IMR-90 (cell line): ENCODE measurements at regions not wholly inside any gene's neighbourhood (a gene's known extent, or its start where the extent isn't known, plus 50 kb on each side); places are given as distances from the start of the nearest gene placed in this dataset.
A peak's percentile ranks its signal among the peaks of the same experiment; 100 is the strongest.
"Not testable (repeated sequence)": the region's sequence is repeated elsewhere in the genome, so short reads cannot be mapped to it uniquely, and the experiment has no call there.

Experiments
- ATAC-seq: fragments of 200-7000 bp; cut with Tn5 transposase; 2 replicates; pipeline ENCODE4 v1.9.1; 2020; ENCODE audit warnings: low read depth, mild to moderate bottlenecking, moderate library complexity
- BruUV-seq: library from RNA; stranded (reverse); fragments of 400-500 nt; replicated peaks from 2 replicates; lab custom pipeline; 2021; lab: Mats Ljungman, UMichigan
- CTCF ChIA-PET: fragments of 300-600 bp; formaldehyde crosslinking; extraction: SDS; loops from one replicate; lab custom pipeline; 2021; ENCODE audit warnings: antibody characterized with exemption; lab: Yijun Ruan, JAX
- POLR2A ChIA-PET: fragments of 300-600 bp; sonication (Branson Sonifier 250); formaldehyde crosslinking; loops from one replicate; lab custom pipeline; 2022; ENCODE audit warnings: antibody characterized with exemption; ENCODE audit not compliant: unreplicated experiment; lab: Charles Lee
- DNase-seq: peaks from one replicate; pipeline ENCODE4 v3.0.0; 2013
- H2AFZ ChIP-seq: replicated peaks from 2 replicates; pipeline ENCODE3; 2013; ENCODE audit warnings: low read length, mild to moderate bottlenecking; ENCODE audit not compliant: poor library complexity
- H2AK5ac ChIP-seq: 2 replicates; pipeline ENCODE4 v1.6.1; 2013; ENCODE audit warnings: low read depth, low read length, inconsistent platforms
- H2AK9ac ChIP-seq: replicated peaks from 2 replicates; pipeline ENCODE3; 2013; ENCODE audit warnings: mild to moderate bottlenecking, low read depth, low read length, moderate library complexity; ENCODE audit not compliant: poor library complexity
- H2BK120ac ChIP-seq: 2 replicates; pipeline ENCODE4 v1.6.1; 2013; ENCODE audit warnings: low read depth, low read length, inconsistent platforms
- H2BK15ac ChIP-seq: 3 replicates; pipeline ENCODE4 v1.6.1; 2013; ENCODE audit warnings: low read depth, low read length, inconsistent platforms
- H2BK20ac ChIP-seq: 2 replicates; pipeline ENCODE4 v1.6.1; 2013; ENCODE audit warnings: low read depth, mild to moderate bottlenecking, inconsistent platforms, low read length, moderate library complexity
- H2BK5ac ChIP-seq: 2 replicates; pipeline ENCODE4 v1.6.1; 2013; ENCODE audit warnings: mild to moderate bottlenecking, low read depth, low read length, inconsistent platforms; ENCODE audit not compliant: poor library complexity, severe bottlenecking
- H3K14ac ChIP-seq: replicated peaks from 2 replicates; pipeline ENCODE4 v1.6.1; 2013; ENCODE audit warnings: low read depth, low read length, inconsistent platforms
- H3K18ac ChIP-seq: 2 replicates; pipeline ENCODE4 v1.6.1; 2013; ENCODE audit warnings: low read depth, low read length, control low read depth
- H3K23ac ChIP-seq: 2 replicates; pipeline ENCODE4 v1.6.1; 2013; ENCODE audit warnings: low read depth, low read length, inconsistent platforms
- H3K27ac ChIP-seq: 2 replicates; pipeline ENCODE4 v1.5.1; 2013; ENCODE audit warnings: mild to moderate bottlenecking, control low read depth, low read length; ENCODE audit not compliant: insufficient read depth
- H3K27me3 ChIP-seq: 2 replicates; pipeline ENCODE4 v1.6.1; 2013; ENCODE audit warnings: low read length; ENCODE audit not compliant: control insufficient read depth, insufficient read depth
- H3K36me3 ChIP-seq: 2 replicates; pipeline ENCODE4 v1.6.1; 2013; ENCODE audit warnings: low read length, mixed read lengths; ENCODE audit not compliant: control insufficient read depth, insufficient read depth
- H3K4ac ChIP-seq: 2 replicates; pipeline ENCODE4 v1.6.1; 2013; ENCODE audit warnings: low read depth, low read length, inconsistent platforms
- H3K4me1 ChIP-seq: 2 replicates; pipeline ENCODE4 v1.6.1; 2013; ENCODE audit warnings: low read length, mixed read lengths; ENCODE audit not compliant: control insufficient read depth, insufficient read depth
- H3K4me2 ChIP-seq: 2 replicates; pipeline ENCODE4 v1.6.1; 2013; ENCODE audit warnings: low read depth, mild to moderate bottlenecking, control low read depth, low read length, moderate library complexity
- H3K4me3 ChIP-seq: 2 replicates; pipeline ENCODE4 v1.5.1; 2013; ENCODE audit warnings: low read depth, mild to moderate bottlenecking, control low read depth, low read length, moderate library complexity; ENCODE audit not compliant: insufficient read depth
- H3K56ac ChIP-seq: 2 replicates; pipeline ENCODE4 v1.6.1; 2013; ENCODE audit warnings: low read length, inconsistent platforms; ENCODE audit not compliant: insufficient read depth; ENCODE audit errors: extremely low read depth
- H3K79me1 ChIP-seq, 2 experiments: 2 replicates each; pipeline ENCODE4 v1.6.1; 2013; ENCODE audit warnings: low read length in 2 of 2, inconsistent platforms in 1 of 2, low read depth in 1 of 2
- H3K9ac ChIP-seq: 2 replicates; pipeline ENCODE4 v1.6.1; 2013; ENCODE audit warnings: low read depth, low read length, control low read depth
- H3K9me1 ChIP-seq: 2 replicates; pipeline ENCODE4 v1.6.1; 2013; ENCODE audit warnings: low read length, inconsistent platforms; ENCODE audit not compliant: insufficient read depth
- H3K9me3 ChIP-seq: 2 replicates; pipeline ENCODE4 v1.6.1; 2013; ENCODE audit warnings: low read length; ENCODE audit not compliant: control insufficient read depth, insufficient read depth
- H4K20me1 ChIP-seq: 2 replicates; pipeline ENCODE4 v1.6.1; 2013; ENCODE audit warnings: low read length, inconsistent platforms; ENCODE audit not compliant: insufficient read depth
- H4K5ac ChIP-seq: 2 replicates; pipeline ENCODE4 v1.6.1; 2013; ENCODE audit warnings: mild to moderate bottlenecking, low read depth, low read length, control low read depth
- H4K8ac ChIP-seq, 2 experiments: 2 replicates each; pipeline ENCODE4 v1.6.1; 2013; ENCODE audit warnings: low read depth in 2 of 2, low read length in 2 of 2, control low read depth in 1 of 2, inconsistent platforms in 1 of 2
- H4K91ac ChIP-seq: 2 replicates; pipeline ENCODE4 v1.6.1; 2013; ENCODE audit warnings: low read depth, low read length, inconsistent platforms; ENCODE audit not compliant: insufficient read depth
- CHD1 ChIP-seq: IDR thresholded peaks from 2 replicates; pipeline ENCODE4 v1.6.1; 2012; ENCODE audit warnings: low read depth, low read length, improper control_type of control experiment
- CTCF ChIP-seq: conservative IDR thresholded peaks from 2 replicates; pipeline ENCODE4 v1.5.1; 2012; ENCODE audit warnings: mild to moderate bottlenecking, low read depth, low read length, improper control_type of control experiment
- ELK1 ChIP-seq: fragments of 150-350 bp; IDR thresholded peaks from 2 replicates; pipeline ENCODE4 v1.6.1; 2016; ENCODE audit warnings: low read depth, mild to moderate bottlenecking, low read length, moderate library complexity, borderline replicate concordance
- MXI1 ChIP-seq: IDR thresholded peaks from 2 replicates; pipeline ENCODE4 v1.6.1; 2012; ENCODE audit warnings: low read depth, mild to moderate bottlenecking, low read length, moderate library complexity, borderline replicate concordance
- RAD21 ChIP-seq: IDR thresholded peaks from 2 replicates; pipeline ENCODE4 v1.6.1; 2012; ENCODE audit warnings: low read length, improper control_type of control experiment
- RCOR1 ChIP-seq: IDR thresholded peaks from 2 replicates; pipeline ENCODE4 v1.6.1; 2012; ENCODE audit warnings: mild to moderate bottlenecking, low read length, improper control_type of control experiment; ENCODE audit not compliant: insufficient replicate concordance
- RFX5 ChIP-seq: IDR thresholded peaks from 2 replicates; pipeline ENCODE4 v1.8.0; 2012; ENCODE audit warnings: low read depth, mild to moderate bottlenecking, low read length, moderate library complexity
- WGBS, 2 experiments: methylation state at CpG; one replicate each; pipeline versions ENCODE4 v1.1.5 to v1.1.7; 2013; ENCODE audit warnings: missing lambda C conversion rate in 2 of 2; ENCODE audit not compliant: insufficient read length in 1 of 2; ENCODE audit errors: extremely low coverage in 2 of 2; 5-methylcytosine and 5-hydroxymethylcytosine counted together
- dilution Hi-C: fragments of 300-500 bp; cut with HindIII; formaldehyde crosslinking; loops from one replicate; pipeline ENCODE4 v1.14.3; 2018; ENCODE audit warnings: low sequenced_read_pairs; ENCODE audit not compliant: unreplicated experiment
- in situ Hi-C: fragments of 300-500 bp; cut with MboI; formaldehyde crosslinking; loops from 3 replicates; pipeline ENCODE4 v1.14.3; 2019; ENCODE audit warnings: low sequenced_read_pairs, inconsistent platforms, mixed read lengths
- intact Hi-C: fragments of 100-400 bp; cut with micrococcal nuclease; formaldehyde crosslinking; loops from 2 replicates; pipeline ENCODE4 v1.10.0; 2022

GRCh38 chr4:20151436-20151835, 100.3 kb upstream of the SLIT2 start:
- no peak overlapping the region for H2BK5ac ChIP-seq
- no peaks in the 10 kb centered on the region for H3K27me3 ChIP-seq
- ATAC-seq (peak; percentile 46; the same call in 1 of the 2 replicates), DNase-seq (peak; percentile 74)
- no peaks in the 10 kb centered on the region for H3K4me1 ChIP-seq
- no peak overlapping the region for H3K14ac ChIP-seq
- H3K27ac ChIP-seq = no peak overlapping the region
- intact Hi-C loops = no loop called here
- no peaks in the 10 kb centered on the region for H4K20me1 ChIP-seq
- no peak overlapping the region for H3K9ac ChIP-seq
- H2AK5ac ChIP-seq = no peak overlapping the region
- H3K4me2 ChIP-seq = no peak overlapping the region
- no peak overlapping the region for H2BK15ac ChIP-seq
- in situ Hi-C loops = no loop called here
- CTCF ChIA-PET = no interaction called here
- no CpG with 5 or more reads among the region's 2 CpGs for WGBS, 2 experiments
- dilution Hi-C loops = no loop called here
- no peak overlapping the region for H2BK120ac ChIP-seq
- no peak overlapping the region for H3K4ac ChIP-seq
- H3K36me3 ChIP-seq = no peaks in the 10 kb centered on the region
- H3K9me3 ChIP-seq = no peaks in the 10 kb centered on the region
- no peaks in the 10 kb centered on the region for H3K9me1 ChIP-seq
- H4K8ac ChIP-seq = no peak overlapping the region
- H2AK9ac ChIP-seq = no peak overlapping the region
- no peak overlapping the region for H3K4me3 ChIP-seq
- TF ChIP-seq RCOR1 (no peak), CHD1 (no peak), RAD21 (no peak), CTCF (no peak), RFX5 (no peak), ELK1 (no peak), MXI1 (no peak)
- H3K56ac ChIP-seq = no peak overlapping the region
- H3K23ac ChIP-seq = no peak overlapping the region
- H2AFZ ChIP-seq = no peak overlapping the region
- no peaks in the 10 kb centered on the region for H3K79me1 ChIP-seq
- H3K18ac ChIP-seq = no peak overlapping the region
- no peak overlapping the region for H4K91ac ChIP-seq
- H2BK20ac ChIP-seq = no peak overlapping the region
- no peak overlapping the region for H4K5ac ChIP-seq
- POLR2A ChIA-PET = no interaction called here
- no TSS peak for BruUV-seq

GRCh38 chr4:20149143-20149542, 102.6 kb upstream of the SLIT2 start:
- H2AK5ac ChIP-seq, H3K4ac ChIP-seq, H3K27ac ChIP-seq, H2BK20ac ChIP-seq, H4K8ac ChIP-seq, H3K4me1 ChIP-seq, H2BK120ac ChIP-seq, H2AFZ ChIP-seq, H3K4me3 ChIP-seq, H3K79me1 ChIP-seq, H2BK15ac ChIP-seq, H2AK9ac ChIP-seq, in situ Hi-C loops, H3K9me1 ChIP-seq, dilution Hi-C loops, H3K36me3 ChIP-seq, H3K27me3 ChIP-seq, BruUV-seq, POLR2A ChIA-PET, H4K5ac ChIP-seq, H3K23ac ChIP-seq, H3K4me2 ChIP-seq, DNase-seq, H3K56ac ChIP-seq, H4K20me1 ChIP-seq, H3K9ac ChIP-seq, H3K14ac ChIP-seq, intact Hi-C loops, H4K91ac ChIP-seq, H3K9me3 ChIP-seq, H2BK5ac ChIP-seq, H3K18ac ChIP-seq, ATAC-seq: not testable (repeated sequence)
- CTCF ChIA-PET = interaction anchor here (0.6 kb wide), 1 partner anchor 578 kb away, joined by 3 read pairs; no protein-coding TSS in a partner anchor
- WGBS, 2 experiments = no CpG with 5 or more reads among the region's 3 CpGs
